ENCODE measurements at regions not wholly inside any gene's neighbourhood (a gene's known extent, or its start where the extent isn't known, plus 50 kb on each side); places are given as distances from the start of the nearest gene placed in this dataset.

GRCh38 chr10:21160116-21160515, 263.0 kb upstream of the NEBL start:
- no peak for FAIRE-seq
- ATAC-seq = no peak
- no peaks in the 10 kb centered on the region for H4K20me1 ChIP-seq (ENCODE audit: control insufficient read depth, insufficient read depth)
- H2AFZ ChIP-seq (ENCODE audit: control insufficient read depth, low read depth, low read length) = no peak overlapping the region
- H3K9me3 ChIP-seq (replicated peaks; ENCODE audit: control insufficient read depth, insufficient read depth, low read length) = no peaks in the 10 kb centered on the region
- POLR2A ChIA-PET = no interaction called here
- in situ Hi-C loops (cut with MboI) = no loop called here
- H3K9ac ChIP-seq (ENCODE audit: control insufficient read depth, insufficient read depth, low read length) = no peak overlapping the region
- RAD21 ChIA-PET (ENCODE audit: unreplicated experiment) = no interaction called here
- SMC1A ChIA-PET (ENCODE audit: uncharacterized antibody, unreplicated experiment) = no interaction called here
- CTCF ChIA-PET = no interaction called here
- H3K79me2 ChIP-seq (ENCODE audit: control insufficient read depth, insufficient read depth, low read length) = no peaks in the 10 kb centered on the region
- no peak overlapping the region for H3K27ac ChIP-seq (ENCODE audit: control insufficient read depth, insufficient read depth)
- no peaks in the 10 kb centered on the region; a peak in 1 of 4 replicates for H3K27me3 ChIP-seq (replicated peaks in 1 of 2; ENCODE audit: control insufficient read depth in 2 of 2, insufficient read depth in 2 of 2, low read length in 1 of 2)
- TF ChIP-seq PAX5 (IDR thresholded peaks at IDR 0.05; ENCODE audit: borderline replicate concordance, low read depth, low read length) (no peak), EED (IDR thresholded peaks at IDR 0.05; ENCODE audit: low read depth) (no peak), MEF2B (IDR thresholded peaks at IDR 0.05; ENCODE audit: partially characterized antibody, poor library complexity, severe bottlenecking) (no peak), ZNF687 (IDR thresholded peaks at IDR 0.05) (no peak)
- no peak overlapping the region for H3K4me2 ChIP-seq (ENCODE audit: control insufficient read depth, insufficient read depth)
- no TSS peak for BruUV-seq (replicated peaks)
- intact Hi-C loops (cut with micrococcal nuclease; ENCODE audit: unreplicated experiment) = no loop called here
- no peaks in the 10 kb centered on the region for H3K4me1 ChIP-seq (ENCODE audit: control insufficient read depth, insufficient read depth, low read length)
- H3K36me3 ChIP-seq (ENCODE audit: control insufficient read depth in 2 of 2, insufficient read depth in 2 of 2, low read length in 1 of 2) = no peaks in the 10 kb centered on the region
- WGBS (ENCODE audit: insufficient coverage, insufficient replicate concordance, low lambda C conversion rate, missing lambda C conversion rate) = 18% methylated on average over 4 of the region's 4 CpGs
- no peak for DNase-seq (ENCODE audit: low read depth, low spot score)
- no peak overlapping the region for H3K4me3 ChIP-seq

GRCh38 chr10:21159669-21160068, 262.6 kb upstream of the NEBL start:
- Histone ChIP-seq H3K4me3 (no peak overlapping the region), H2AFZ (ENCODE audit: control insufficient read depth, low read depth, low read length) (no peak overlapping the region), H3K9me3 (replicated peaks; ENCODE audit: control insufficient read depth, insufficient read depth, low read length) (no peaks in the 10 kb centered on the region), H3K9ac (ENCODE audit: control insufficient read depth, insufficient read depth, low read length) (no peak overlapping the region), H3K36me3 (ENCODE audit: control insufficient read depth in 2 of 2, insufficient read depth in 2 of 2, low read length in 1 of 2) (no peaks in the 10 kb centered on the region), H3K4me1 (ENCODE audit: control insufficient read depth, insufficient read depth, low read length) (no peaks in the 10 kb centered on the region), H3K27me3 (replicated peaks in 1 of 2; ENCODE audit: control insufficient read depth in 2 of 2, insufficient read depth in 2 of 2, low read length in 1 of 2) (no peaks in the 10 kb centered on the region; a peak in 1 of 4 replicates), H4K20me1 (ENCODE audit: control insufficient read depth, insufficient read depth) (no peaks in the 10 kb centered on the region), H3K79me2 (ENCODE audit: control insufficient read depth, insufficient read depth, low read length) (no peaks in the 10 kb centered on the region), H3K27ac (ENCODE audit: control insufficient read depth, insufficient read depth) (no peak overlapping the region), H3K4me2 (ENCODE audit: control insufficient read depth, insufficient read depth) (no peak overlapping the region)
- in situ Hi-C loops (cut with MboI) (no loop called here), intact Hi-C loops (cut with micrococcal nuclease; ENCODE audit: unreplicated experiment) (no loop called here)
- ChIA-PET SMC1A (ENCODE audit: uncharacterized antibody, unreplicated experiment) (interaction anchor here (0.6 kb wide), 1 partner anchor 542 kb away, joined by 3 read pairs; no protein-coding TSS in a partner anchor), RAD21 (ENCODE audit: unreplicated experiment) (no interaction called here), CTCF (no interaction called here), POLR2A (no interaction called here)
- DNase-seq (ENCODE audit: low read depth, low spot score) (no peak), ATAC-seq (no peak), FAIRE-seq (no peak)
- TF ChIP-seq STAT1 (conservative IDR thresholded peaks at IDR 0.05) (no peak), ZNF24 (IDR thresholded peaks at IDR 0.05) (no peak), NR2C1 (IDR thresholded peaks at IDR 0.05) (no peak), ZSCAN29 (IDR thresholded peaks at IDR 0.05) (no peak), NBN (IDR thresholded peaks at IDR 0.05) (no peak), MYB (IDR thresholded peaks at IDR 0.05; ENCODE audit: borderline replicate concordance, low read depth, low read length) (no peak), WRNIP1 (IDR thresholded peaks at IDR 0.05; ENCODE audit: borderline replicate concordance, low read depth, low read length) (no peak), FOXK2 (IDR thresholded peaks at IDR 0.05) (no peak), ATF3 (IDR thresholded peaks at IDR 0.05; ENCODE audit: borderline replicate concordance, extremely low read depth, low read depth, low read length) (no peak), TCF3 (IDR thresholded peaks at IDR 0.05; ENCODE audit: borderline replicate concordance, insufficient read depth, low read depth, low read length) (no peak), NFIC (IDR thresholded peaks at IDR 0.05; ENCODE audit: low read depth, low read length) (no peak)
- no TSS peak for BruUV-seq (replicated peaks)
- WGBS (ENCODE audit: insufficient coverage, insufficient replicate concordance, low lambda C conversion rate, missing lambda C conversion rate) = 31% methylated on average over 4 of the region's 4 CpGs
